Skin epidermis (tissue), 12 donors: ENCODE measurements at regions not wholly inside any gene's neighbourhood (a gene's known extent, or its start where the extent isn't known, plus 50 kb on each side); places are given as distances from the start of the nearest gene placed in this dataset.
"Not testable (repeated sequence)": the region's sequence is repeated elsewhere in the genome, so short reads cannot be mapped to it uniquely, and the experiment has no call there.

ENCODE experiments used
- H3K27ac ChIP-seq, 21 experiments: fragments of 200-600 bp; sonication (generic) in 11 of 21; one replicate each; pipeline ENCODE4 v1.5.0; 2020; ENCODE audit warnings: mild to moderate bottlenecking in 3 of 21, inconsistent platforms in 2 of 21, moderate library complexity in 2 of 21
- H3K4me3 ChIP-seq, 7 experiments: fragments of 200-600 bp; sonication (generic) in 2 of 7; one replicate each; pipeline ENCODE4 v1.5.0; 2020; ENCODE audit warnings: inconsistent platforms in 2 of 7, mild to moderate bottlenecking in 2 of 7, moderate library complexity in 1 of 7

DNA sequence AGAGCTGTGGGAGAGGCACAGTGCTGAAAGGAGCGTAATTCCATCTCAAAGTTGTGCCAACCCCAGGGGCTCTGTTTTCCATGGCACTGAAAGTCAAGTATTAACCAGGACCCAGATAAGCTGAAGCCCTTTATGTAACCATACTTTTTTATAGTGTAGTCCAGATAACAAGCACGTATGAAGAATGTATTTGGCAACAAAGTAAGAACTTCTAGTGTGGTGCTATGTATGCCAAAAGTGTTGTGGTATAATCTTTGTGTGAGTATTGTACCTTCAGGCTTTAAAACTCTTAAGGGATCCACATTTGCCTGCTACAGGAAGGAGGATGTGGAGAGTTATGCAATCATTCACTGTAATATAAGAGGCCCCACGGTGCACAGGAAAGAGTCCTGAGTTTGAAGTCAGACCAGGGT is 129.4 kb downstream of the IBTK start:
- Histone ChIP-seq H3K4me3 (no peak overlapping the region), H3K27ac (no peak overlapping the region)

DNA sequence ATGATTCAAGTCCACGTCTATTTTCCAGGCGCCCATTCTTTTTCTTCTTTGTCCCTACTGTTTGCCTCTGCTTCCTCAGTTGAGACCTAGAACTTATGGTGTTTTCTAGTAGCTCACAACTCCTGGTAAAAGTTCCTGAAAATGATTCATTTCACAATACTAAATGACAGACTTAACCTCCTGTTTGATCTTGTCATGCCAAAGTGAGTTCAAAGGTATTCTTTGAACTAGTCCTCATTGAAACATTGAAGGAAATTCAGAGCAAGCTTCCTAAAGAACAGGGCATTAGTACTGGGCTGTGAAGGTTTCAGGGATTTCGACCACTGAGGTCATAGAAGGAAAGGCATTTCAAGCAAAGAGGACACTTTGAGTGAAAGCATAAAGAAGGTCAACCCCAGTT is 132.8 kb downstream of the IBTK start:
- Histone ChIP-seq H3K4me3 (no peak overlapping the region), H3K27ac (no peak overlapping the region)

DNA sequence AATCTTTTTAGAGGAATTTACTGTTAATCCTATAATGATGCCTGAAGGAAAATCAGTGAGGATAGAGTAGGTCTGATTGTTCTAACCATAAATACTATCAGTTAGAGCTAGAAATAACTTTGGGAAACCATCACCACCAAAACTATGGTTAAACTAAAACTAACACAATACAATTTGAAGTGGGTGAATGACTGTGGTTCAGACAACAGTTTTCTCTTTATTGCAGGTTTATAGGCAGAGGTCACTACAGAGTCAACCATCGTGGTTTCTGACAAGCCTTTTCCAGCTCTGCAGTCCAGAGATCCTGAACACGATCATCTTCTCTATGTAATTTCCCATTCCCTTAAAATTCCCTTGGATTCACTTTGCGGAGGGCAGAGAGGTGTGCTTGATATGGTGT is 134.3 kb downstream of the IBTK start:
- H3K27ac ChIP-seq: no peak overlapping the region
- H3K4me3 ChIP-seq: no peak overlapping the region

DNA sequence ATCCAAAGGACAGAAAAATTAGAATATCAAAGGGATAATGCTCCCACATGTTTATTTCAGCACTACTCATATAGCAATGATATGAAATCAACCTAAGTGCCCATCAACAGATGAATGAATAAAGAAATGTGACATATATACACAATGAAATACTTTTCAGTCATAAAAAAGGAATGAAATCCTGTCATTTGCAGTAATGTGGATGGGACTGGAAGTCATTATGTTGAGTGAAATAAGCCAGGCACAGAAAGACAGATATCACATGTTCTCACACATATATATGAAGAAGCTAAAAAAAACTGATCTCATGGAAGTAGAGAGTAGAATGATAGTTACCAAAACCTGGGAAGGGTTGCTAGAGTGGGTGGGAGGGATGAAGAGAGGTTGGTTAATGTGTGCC is 135.7 kb downstream of the IBTK start:
- Histone ChIP-seq H3K27ac (no peak overlapping the region), H3K4me3 (no peak overlapping the region)

DNA sequence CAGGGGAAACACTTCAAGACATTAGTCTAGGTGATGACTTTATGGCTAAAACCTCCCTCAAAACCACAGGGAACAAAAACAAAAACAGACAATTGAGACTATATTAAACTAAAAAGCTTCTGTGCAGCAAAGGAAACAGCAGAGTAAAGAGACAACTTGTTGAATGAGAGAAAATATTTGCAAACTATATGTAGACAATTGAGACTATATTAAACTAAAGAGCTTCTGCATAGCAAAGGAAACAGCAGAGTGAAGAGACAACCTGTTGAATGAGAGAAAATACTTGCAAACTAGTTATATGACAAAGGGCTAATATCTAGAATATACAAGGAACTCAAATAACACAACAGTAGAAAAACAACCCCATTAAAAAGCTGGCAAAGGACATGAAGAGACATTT is 136.4 kb downstream of the IBTK start:
- no peak overlapping the region for H3K27ac ChIP-seq
- no peak overlapping the region for H3K4me3 ChIP-seq

DNA sequence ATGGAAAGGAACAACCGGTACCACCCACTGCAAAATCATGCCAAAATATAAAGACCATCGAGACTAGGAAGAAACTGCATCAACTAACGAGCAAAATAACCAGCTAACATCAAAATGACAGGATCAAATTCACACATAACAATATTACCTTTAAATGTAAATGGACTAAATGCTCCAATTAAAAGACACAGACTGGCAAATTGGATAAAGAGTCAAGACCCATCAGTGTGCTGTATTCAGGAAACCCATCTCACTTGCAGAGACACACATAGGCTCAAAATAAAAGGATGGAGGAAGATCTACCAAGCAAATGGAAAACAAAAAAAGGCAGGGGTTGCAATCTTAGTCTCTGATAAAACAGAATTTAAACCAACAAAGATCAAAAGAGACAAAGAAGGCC is 144.4 kb downstream of the IBTK start:
- not testable (repeated sequence) for H3K4me3 ChIP-seq, H3K27ac ChIP-seq

DNA sequence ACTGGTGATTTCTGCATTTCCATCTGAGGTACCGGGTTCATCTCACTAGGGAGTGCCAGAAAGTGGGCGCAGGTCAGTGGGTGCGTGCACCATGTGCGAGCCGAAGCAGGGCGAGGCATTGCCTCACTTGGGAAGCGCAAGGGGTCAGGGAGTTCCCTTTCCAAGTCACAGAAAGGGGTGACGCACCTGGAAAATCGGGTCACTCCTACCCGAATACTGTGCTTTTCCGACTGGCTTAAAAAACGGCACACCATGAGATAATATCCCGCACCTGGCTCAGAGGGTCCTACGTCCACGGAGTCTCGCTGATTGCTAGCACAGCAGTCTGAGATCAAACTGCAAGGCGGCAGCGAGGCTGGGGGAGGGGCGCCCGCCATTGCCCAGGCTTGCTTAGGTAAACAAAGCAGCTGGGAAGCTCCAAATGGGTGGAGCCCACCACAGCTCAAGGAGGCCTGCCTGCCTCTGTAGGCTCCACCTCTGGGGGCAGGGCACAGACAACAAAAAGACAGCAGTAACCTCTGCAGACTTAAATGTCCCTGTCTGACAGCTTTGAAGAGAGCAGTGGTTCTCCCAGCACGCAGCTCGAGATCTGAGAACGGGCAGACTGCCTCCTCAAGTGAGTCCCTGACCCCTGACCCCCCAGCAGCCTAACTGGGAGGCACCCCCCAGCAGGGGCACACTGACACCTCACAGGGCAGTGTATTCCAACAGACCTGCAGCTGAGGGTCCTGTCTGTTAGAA is 146.0 kb downstream of the IBTK start:
- Histone ChIP-seq H3K27ac (peak overlapping the region in 1 of 21 experiments; percentile 37), H3K4me3 (peak overlapping the region in 3 of 7 experiments; percentile 21 to 34 (median 25))

DNA sequence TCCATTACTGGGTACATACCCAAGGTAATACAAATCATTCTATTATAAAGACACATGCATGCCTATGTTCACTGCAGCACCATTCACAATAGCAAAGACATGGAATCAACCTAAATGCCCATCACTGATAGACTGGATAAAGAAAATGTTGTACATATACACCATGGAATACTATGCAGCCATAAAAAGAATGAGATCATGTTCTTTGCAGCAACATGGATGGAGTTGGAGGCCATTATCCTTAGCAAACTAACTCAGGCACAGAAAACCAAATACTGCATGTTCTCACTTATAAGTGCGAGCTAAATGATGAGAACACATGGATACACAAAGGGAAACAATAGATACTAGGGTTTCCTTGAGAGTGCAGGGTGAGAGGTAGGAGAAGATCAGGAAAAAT is 146.8 kb downstream of the IBTK start:
- peak overlapping the region in 1 of 21 experiments; percentile 37 for H3K27ac ChIP-seq
- H3K4me3 ChIP-seq: peak overlapping the region in 2 of 7 experiments; percentile 25 to 34

DNA sequence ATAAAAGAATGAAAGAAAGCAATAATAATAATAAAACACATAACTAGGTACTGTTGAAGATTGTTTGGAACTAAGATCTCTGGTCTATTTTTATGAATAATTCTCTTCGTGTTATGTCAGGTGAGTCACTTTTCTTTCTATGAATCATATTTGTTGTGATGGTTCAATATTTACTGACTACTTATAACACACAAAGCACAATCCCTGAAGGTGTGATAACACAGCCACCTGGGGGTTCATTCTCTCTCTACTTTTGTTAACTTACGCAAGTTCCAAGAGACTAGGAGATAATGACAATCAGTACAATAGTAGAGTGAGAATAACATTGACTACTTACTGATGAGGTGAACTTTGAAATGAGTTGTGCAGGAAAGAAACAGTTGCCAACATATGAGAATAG is 149.9 kb downstream of the IBTK start:
- Histone ChIP-seq H3K27ac (no peak overlapping the region), H3K4me3 (no peak overlapping the region)

DNA sequence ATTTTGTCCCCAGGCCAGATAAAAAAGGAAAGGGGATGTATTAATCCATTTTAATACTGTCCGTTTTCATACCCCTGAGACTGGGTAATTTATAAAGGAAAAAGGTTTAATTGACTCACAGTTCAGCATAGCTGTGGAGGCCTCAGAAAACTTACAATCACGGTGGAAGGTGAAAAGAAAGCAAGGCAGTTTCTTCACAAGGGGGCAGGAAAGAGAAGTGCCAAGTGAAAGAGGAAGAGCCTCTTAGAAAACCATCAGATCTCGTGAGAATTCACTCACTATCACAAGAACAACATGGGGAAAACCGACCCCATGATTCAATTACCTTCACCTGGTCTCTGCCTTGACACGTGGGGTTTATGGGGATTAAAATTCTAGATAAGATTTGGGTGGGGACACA is 152.5 kb downstream of the IBTK start:
- Histone ChIP-seq H3K27ac (no peak overlapping the region), H3K4me3 (no peak overlapping the region)

DNA sequence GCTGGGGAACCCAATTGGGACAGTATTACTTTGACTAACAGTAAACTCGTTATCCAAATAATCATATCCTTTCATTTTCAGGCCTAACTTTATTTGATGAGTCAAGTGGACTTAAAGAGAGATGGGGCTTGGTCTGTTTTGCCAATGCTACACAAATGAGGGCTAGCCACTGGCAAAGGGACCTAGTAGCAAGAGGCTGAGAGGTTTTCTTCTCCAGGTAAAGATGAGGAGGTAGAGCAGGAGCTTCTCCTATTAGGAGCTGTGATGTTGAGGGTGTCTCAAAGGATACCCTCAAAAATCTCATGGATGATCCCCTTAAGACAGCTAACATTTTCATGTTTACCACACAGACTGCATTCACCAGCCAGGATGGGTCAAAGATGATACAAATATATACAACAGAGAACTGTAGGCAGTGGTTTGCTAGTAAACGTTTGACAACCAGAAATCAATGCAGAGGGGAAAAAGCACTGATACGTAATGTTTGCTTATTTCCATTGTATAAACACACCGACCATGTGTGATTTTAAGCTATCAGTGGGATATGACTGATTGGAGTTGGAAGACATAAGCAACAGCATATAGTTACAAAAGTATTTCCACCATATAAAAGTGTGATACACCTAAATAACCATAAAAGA is 153.3 kb downstream of the IBTK start:
- Histone ChIP-seq H3K4me3 (no peak overlapping the region), H3K27ac (no peak overlapping the region)

DNA sequence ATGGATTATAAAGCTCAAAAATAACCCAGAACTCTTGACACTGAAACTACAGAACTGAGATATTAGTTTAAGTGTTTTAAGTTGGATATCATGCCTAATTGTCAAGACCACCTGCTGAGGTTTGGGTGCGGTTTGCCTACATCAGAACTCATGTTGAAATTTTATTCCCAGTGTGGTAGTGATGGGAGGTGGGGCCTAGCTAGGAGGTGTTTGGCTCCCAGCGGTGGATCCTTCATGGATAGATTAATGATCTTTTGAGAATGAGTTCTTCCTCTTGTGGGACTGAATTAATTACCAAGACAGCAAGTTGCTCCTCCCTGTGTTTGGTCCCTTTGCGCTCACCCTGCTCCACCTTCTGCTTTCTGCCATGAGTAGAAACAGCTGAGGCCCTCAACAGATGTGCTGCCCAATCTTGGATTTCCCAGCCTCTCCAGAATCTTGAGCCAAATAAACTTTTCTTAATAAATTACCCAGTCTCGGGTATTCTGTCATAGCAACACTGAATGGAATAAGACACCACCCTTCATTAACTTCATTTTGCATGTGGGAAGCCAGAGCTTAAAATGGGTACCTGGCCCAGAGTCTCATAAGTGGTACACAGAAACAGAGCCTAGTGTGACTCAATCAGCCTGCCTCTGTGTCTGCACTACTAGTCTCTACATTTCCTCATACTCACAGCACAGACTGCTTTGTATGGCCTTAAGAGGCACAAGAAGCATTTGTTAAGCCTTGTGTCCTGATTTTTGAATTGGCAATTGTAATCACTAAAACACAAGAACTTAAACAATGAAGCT is 158.4 kb downstream of the IBTK start:
- Histone ChIP-seq H3K27ac (peak overlapping the region in 2 of 21 experiments; percentile 17 to 49), H3K4me3 (no peak overlapping the region)

DNA sequence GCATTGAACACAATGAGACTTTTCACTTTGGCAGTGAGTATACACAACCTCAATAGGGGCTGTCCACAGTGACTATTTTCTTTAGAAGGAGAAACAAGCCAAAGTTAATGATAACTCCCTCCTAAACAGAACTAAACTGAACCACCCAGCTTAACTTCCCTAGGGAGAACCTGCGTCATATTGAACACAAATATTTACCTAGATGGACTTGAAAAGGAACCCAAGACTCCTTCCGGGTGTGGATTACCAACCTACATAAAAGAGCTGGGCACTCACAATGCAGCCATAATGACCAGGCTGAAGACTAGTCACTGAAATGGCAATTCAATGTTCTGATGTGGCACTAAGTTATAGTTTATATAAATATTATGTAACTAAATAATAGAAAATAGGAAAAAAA is 160.6 kb downstream of the IBTK start:
- Histone ChIP-seq H3K27ac (no peak overlapping the region), H3K4me3 (no peak overlapping the region)

DNA sequence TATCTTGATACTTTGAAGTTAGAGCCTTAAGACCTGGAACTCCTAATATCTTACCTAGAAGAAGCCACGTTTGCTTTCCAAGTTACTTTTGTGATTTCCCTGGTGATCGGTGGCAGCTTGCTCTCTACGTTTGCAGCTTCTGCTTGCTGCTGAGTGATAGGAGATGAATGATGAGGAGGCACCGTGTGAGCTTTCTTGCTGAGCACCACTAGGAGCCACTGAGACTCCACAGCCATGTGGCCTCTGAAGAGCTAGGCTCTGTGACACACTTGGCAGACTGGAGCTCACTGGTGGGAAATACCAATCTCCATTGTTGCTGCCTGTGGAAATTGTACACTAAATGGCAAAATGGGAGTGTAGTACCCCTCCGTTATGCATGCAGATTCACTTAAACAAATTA is 161.8 kb downstream of the IBTK start:
- Histone ChIP-seq H3K4me3 (no peak overlapping the region), H3K27ac (no peak overlapping the region)

DNA sequence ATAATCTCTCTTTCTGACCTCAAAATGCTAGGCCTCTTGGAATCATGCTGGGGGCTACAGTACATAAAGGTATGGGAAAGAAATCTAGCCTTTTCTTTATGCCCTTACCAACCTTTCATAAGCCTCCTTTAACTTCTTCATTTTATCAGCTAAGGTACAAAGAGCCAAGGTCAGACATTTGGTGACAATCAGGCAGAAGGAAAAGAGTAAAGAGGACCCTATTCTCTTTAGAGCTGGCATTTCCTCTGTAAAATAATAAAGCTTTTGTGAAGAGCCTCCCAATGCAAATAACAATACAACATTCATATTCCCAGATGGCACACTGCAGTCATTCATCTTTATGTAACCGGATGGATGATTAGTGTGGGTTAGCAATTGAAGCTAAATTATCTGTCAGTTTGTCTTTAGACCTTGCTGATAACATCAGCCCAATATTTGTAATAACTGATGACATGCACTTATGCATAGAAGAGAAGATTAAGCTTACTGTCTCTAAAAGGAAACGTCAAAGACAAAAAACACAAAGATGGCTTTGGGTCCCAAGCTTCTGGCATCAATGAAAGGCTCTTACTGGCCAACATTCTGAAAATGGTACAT is 163.1 kb downstream of the IBTK start:
- no peak overlapping the region for H3K27ac ChIP-seq

DNA sequence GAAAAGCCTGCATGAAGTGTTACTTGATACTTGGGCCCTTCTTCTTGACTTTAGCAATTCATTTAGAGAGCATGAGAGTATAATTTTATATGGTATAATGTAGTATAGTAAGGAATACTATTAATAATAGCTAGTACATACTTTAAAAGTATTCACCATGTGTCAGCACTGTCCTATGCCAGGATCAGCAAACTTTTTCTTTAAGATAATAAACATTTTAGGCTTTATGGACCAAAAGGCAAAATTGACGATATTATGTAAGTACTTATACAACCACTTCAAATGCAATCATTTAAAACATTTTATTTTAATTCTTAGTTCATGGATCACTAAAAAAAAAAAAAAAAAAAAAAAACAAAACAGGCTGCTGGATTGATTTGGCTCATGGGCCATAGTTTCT is 163.9 kb downstream of the IBTK start:
- Histone ChIP-seq H3K4me3 (no peak overlapping the region), H3K27ac (no peak overlapping the region)

More for the DNA sequence above, 163.1 kb downstream of the IBTK start:
- H3K4me3 ChIP-seq: no peak overlapping the region

DNA sequence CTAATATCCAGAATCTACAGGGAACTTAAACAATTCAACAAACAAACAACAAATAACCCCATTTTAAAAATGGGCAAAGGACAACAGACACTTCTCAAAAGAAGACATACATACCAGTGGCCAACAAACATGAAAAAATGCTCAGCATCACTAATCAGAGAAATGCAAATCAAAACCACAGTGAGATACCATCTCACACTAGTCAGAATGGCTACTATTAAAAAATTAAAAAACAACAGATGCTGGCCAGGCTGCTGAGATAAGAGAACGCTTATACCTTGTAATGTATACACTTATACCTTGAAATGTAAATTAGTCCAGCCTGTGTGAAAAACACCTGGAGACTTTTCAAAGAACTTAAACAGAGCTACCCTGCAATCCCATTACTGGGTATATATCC is 166.8 kb downstream of the IBTK start:
- Histone ChIP-seq H3K27ac (no peak overlapping the region), H3K4me3 (no peak overlapping the region)

DNA sequence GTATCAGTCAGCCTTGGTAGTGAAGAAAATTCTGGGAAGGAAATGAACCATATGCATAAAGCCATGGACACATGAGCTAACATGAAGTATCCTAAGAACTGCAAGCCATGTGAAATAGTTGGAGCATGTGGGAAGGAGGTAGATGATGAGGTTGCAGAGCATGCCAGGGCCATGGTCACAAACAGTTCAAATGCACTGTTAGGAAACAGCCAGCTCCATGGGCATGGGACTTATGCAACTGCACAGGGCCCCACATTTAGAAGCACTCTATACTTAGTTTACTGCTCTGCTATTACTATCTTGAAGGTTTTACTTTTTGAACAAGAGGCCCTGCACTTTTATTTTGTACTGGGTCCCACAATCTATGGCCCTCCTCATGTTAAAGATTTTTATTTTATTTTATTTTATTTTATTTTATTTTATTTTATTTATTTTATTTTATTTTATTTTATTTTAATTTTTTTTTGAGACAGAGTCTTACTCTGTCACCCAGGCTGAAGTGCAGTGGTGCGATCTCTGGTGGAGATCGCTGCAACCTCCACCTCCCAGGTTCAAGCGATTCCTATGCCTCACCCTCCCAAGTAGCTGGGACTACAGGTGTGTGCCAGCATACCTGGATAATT is 169.1 kb downstream of the IBTK start:
- Histone ChIP-seq H3K27ac (no peak overlapping the region), H3K4me3 (no peak overlapping the region)

DNA sequence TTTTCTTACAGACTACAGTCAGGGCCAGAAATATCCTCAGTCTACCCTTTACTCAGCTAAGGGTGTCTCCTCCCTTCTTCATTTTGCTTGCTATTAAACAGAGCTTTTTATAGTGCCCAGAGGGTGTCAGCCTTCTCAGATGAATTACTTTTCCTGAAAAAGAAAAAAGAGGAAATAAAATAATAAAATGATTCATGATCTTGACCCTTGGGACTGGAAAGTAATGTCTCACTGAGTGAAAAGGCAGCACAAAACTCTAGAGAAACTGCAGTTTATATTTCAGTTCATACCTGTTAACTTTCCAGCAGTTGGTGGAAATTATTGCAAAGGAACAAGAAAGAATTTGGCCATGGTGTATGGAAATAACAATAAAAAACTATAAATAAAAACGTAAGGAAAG is 170.6 kb downstream of the IBTK start:
- H3K27ac ChIP-seq: no peak overlapping the region
- H3K4me3 ChIP-seq: no peak overlapping the region

DNA sequence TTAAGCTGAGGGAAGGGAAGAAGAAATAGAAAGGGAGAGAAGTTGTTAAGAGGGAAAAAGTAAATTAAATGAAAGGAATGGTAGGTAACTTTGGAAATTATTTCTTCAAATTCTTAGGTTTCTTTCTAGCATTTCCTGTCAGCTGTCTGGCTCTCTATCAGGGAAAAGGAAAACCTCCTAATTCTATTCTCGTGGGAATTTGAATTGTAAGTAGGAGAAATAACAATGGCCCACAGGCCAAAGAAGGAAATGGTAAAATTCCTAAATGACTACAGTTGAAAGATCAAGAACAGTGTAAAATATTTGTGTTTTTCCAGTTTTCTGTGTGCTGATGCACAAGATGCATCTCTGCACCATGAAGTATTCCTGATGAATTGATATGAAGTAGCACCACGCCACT is 173.0 kb downstream of the IBTK start:
- no peak overlapping the region for H3K4me3 ChIP-seq
- no peak overlapping the region for H3K27ac ChIP-seq
